NCI-H526 (cell line): ENCODE measurements at regions not wholly inside any gene's neighbourhood (a gene's known extent, or its start where the extent isn't known, plus 50 kb on each side); places are given as distances from the start of the nearest gene placed in this dataset.

Experiments used
- DNase-seq, 2 experiments: peaks; one replicate each; lab custom pipeline; 2025; lab: John Stamatoyannopoulos, UW

GRCh38 chr7:118573085-118573484 lies 348.6 kb downstream of the ANKRD7 start:
- DNase-seq, result no peak

GRCh38 chr7:118575393-118575948 lies 351.0 kb downstream of the ANKRD7 start:
- DNase-seq, result no peak

GRCh38 chr7:118580743-118581382 lies 356.4 kb downstream of the ANKRD7 start:
- no peak for DNase-seq

- DNase-seq, result no peak
These were observed 359.1 kb downstream of the ANKRD7 start for GRCh38 chr7:118583641-118584040.

GRCh38 chr7:118586248-118586647 lies 361.7 kb downstream of the ANKRD7 start:
- no peak for DNase-seq

GRCh38 chr7:118590107-118590506 lies 365.6 kb downstream of the ANKRD7 start:
- peak; percentile 9 to 34 for DNase-seq

GRCh38 chr7:118602090-118602489 lies 377.6 kb downstream of the ANKRD7 start:
- no peak for DNase-seq

GRCh38 chr7:118606602-118607001 lies 382.1 kb downstream of the ANKRD7 start:
- DNase-seq, result no peak

GRCh38 chr7:118609207-118609606 lies 384.7 kb downstream of the ANKRD7 start:
- DNase-seq, result no peak

- no peak for DNase-seq
These were observed 391.2 kb downstream of the ANKRD7 start for GRCh38 chr7:118615681-118616080.

GRCh38 chr7:118621810-118622360 lies 397.4 kb downstream of the ANKRD7 start:
- DNase-seq, result no peak

GRCh38 chr7:118626739-118627138 lies 402.2 kb downstream of the ANKRD7 start:
- DNase-seq, result no peak

GRCh38 chr7:118627467-118627866 lies 403.0 kb downstream of the ANKRD7 start:
- DNase-seq, result peak in 1 of 2 experiments; percentile 82

GRCh38 chr7:118629898-118630438 lies 405.5 kb downstream of the ANKRD7 start:
- no peak for DNase-seq

- DNase-seq, result no peak
These were observed 417.9 kb downstream of the ANKRD7 start for GRCh38 chr7:118642396-118642795.

GRCh38 chr7:118644346-118644745 lies 419.8 kb downstream of the ANKRD7 start:
- DNase-seq, result no peak

- DNase-seq, result peak in 1 of 2 experiments; percentile 11
These were observed 423.5 kb downstream of the ANKRD7 start for GRCh38 chr7:118648002-118648401.

- DNase-seq, result no peak
These were observed 433.0 kb downstream of the ANKRD7 start for GRCh38 chr7:118657391-118658005.

- DNase-seq, result no peak
These were observed 437.8 kb downstream of the ANKRD7 start for GRCh38 chr7:118662266-118662665.

- no peak for DNase-seq
These were observed 440.0 kb downstream of the ANKRD7 start for GRCh38 chr7:118664498-118664897.

- DNase-seq, result no peak
These were observed 446.6 kb downstream of the ANKRD7 start for GRCh38 chr7:118671149-118671548.

GRCh38 chr7:118684796-118685195 lies 460.3 kb downstream of the ANKRD7 start:
- no peak for DNase-seq

- no peak for DNase-seq
These were observed 464.9 kb downstream of the ANKRD7 start for GRCh38 chr7:118689403-118689802.
